BJ (cell line): ENCODE measurements at regions not wholly inside any gene's neighbourhood (a gene's known extent, or its start where the extent isn't known, plus 50 kb on each side); places are given as distances from the start of the nearest gene placed in this dataset.

ENCODE experiments used
- CTCF ChIA-PET: fragments of 350-600 bp; formaldehyde crosslinking; extraction: SDS; loops from one replicate; lab custom pipeline; 2021; ENCODE audit warnings: antibody characterized with exemption, inconsistent platforms; lab: Yijun Ruan, JAX
- POLR2A ChIA-PET: fragments of 300-600 bp; sonication (Branson Sonifier 250); formaldehyde crosslinking; extraction: SDS; loops from one replicate; lab custom pipeline; 2021; ENCODE audit warnings: antibody characterized with exemption; lab: Charles Lee
- DNase-seq: peaks from one replicate; pipeline ENCODE4 v3.0.0-alpha.2; 2011; ENCODE audit warnings: low read depth
- H3K27me3 ChIP-seq: 2 replicates; pipeline ENCODE4 v1.6.0; 2011; ENCODE audit warnings: low read length; ENCODE audit not compliant: control insufficient read depth, insufficient read depth
- H3K36me3 ChIP-seq: 2 replicates; pipeline ENCODE4 v1.5.1; 2011; ENCODE audit warnings: low read length; ENCODE audit not compliant: control insufficient read depth, insufficient read depth
- H3K4me3 ChIP-seq: 2 replicates; pipeline ENCODE4 v1.5.1; 2011; ENCODE audit warnings: low read depth, mild to moderate bottlenecking, control low read depth, low read length
- CTCF ChIP-seq: IDR thresholded peaks from 2 replicates; pipeline ENCODE4 v1.5.1; 2011; ENCODE audit warnings: low read depth, mild to moderate bottlenecking, control low read depth, inconsistent platforms, low read length, moderate library complexity; ENCODE audit not compliant: insufficient read depth

GRCh38 chr2:146158072-146158674 lies 1638.3 kb upstream of the ZEB2 start:
- no peak for DNase-seq
- CTCF ChIA-PET, result interaction anchor here (0.9 kb wide), 1 partner anchor 13 kb away, joined by 3 read pairs; no protein-coding TSS in a partner anchor
- POLR2A ChIA-PET, result no interaction called here
- no peak for TF ChIP-seq CTCF
- Histone ChIP-seq H3K36me3 (no peaks in the 10 kb centered on the region), H3K4me3 (no peak overlapping the region), H3K27me3 (no peaks in the 10 kb centered on the region)

GRCh38 chr2:146147448-146148012 lies 1627.6 kb upstream of the ZEB2 start:
- Histone ChIP-seq H3K4me3 (no peak overlapping the region), H3K36me3 (no peaks in the 10 kb centered on the region), H3K27me3 (no peaks in the 10 kb centered on the region)
- CTCF ChIA-PET, result interaction anchor here (0.7 to 1.7 kb wide), 2 partner anchors 16 to 23 kb away, joined by 3 to 5 read pairs; no protein-coding TSS in a partner anchor
- DNase-seq, result no peak
- POLR2A ChIA-PET, result no interaction called here
- no peak for TF ChIP-seq CTCF

GRCh38 chr2:146143971-146144370 lies 1624.1 kb upstream of the ZEB2 start:
- CTCF ChIA-PET, result no interaction called here
- no peak overlapping the region for H3K4me3 ChIP-seq
- no peaks in the 10 kb centered on the region for H3K36me3 ChIP-seq
- POLR2A ChIA-PET, result no interaction called here
- DNase-seq, result no peak
- no peaks in the 10 kb centered on the region for H3K27me3 ChIP-seq
- TF ChIP-seq CTCF, result no peak

GRCh38 chr2:146138820-146139219 lies 1618.9 kb upstream of the ZEB2 start:
- Histone ChIP-seq H3K27me3 (no peaks in the 10 kb centered on the region), H3K36me3 (no peaks in the 10 kb centered on the region), H3K4me3 (no peak overlapping the region)
- TF ChIP-seq CTCF, result no peak
- ChIA-PET POLR2A (no interaction called here), CTCF (interaction anchor here (0.7 kb wide), 1 partner anchor 10 kb away, joined by 4 read pairs; no protein-coding TSS in a partner anchor)
- DNase-seq, result no peak

GRCh38 chr2:146135245-146135644 lies 1615.3 kb upstream of the ZEB2 start:
- CTCF ChIA-PET, result no interaction called here

More at GRCh38 chr2:146135245-146135644, 1615.3 kb upstream of the ZEB2 start:
- Histone ChIP-seq H3K4me3 (no peak overlapping the region), H3K27me3 (no peaks in the 10 kb centered on the region), H3K36me3 (no peaks in the 10 kb centered on the region)
- DNase-seq, result peak; percentile 7
- POLR2A ChIA-PET, result interaction anchor here (0.5 kb wide), 1 partner anchor 13 kb away, joined by 8 read pairs; no protein-coding TSS in a partner anchor
- TF ChIP-seq CTCF, result no peak
